K562 (cell line): ENCODE measurements at regions not wholly inside any gene's neighbourhood (a gene's known extent, or its start where the extent isn't known, plus 50 kb on each side); places are given as distances from the start of the nearest gene placed in this dataset.
A peak's percentile ranks its signal among the peaks of the same experiment; 100 is the strongest.

Experiments used
- ATAC-seq: fragments of 200-7000 bp; cut with Tn5 transposase; 3 replicates; pipeline ENCODE4 v1.9.1; 2020; ENCODE audit warnings: moderate library complexity
- BruUV-seq: library from RNA; stranded (reverse); fragments of 400-500 nt; replicated peaks from 2 replicates; lab custom pipeline; 2021; lab: Mats Ljungman, UMichigan
- CTCF ChIA-PET: fragments of 300-600 bp; formaldehyde crosslinking; extraction: SDS; loops from one replicate; lab custom pipeline; 2021; ENCODE audit warnings: low intra/inter-chr PET ratio; lab: Yijun Ruan, JAX
- POLR2A ChIA-PET: fragments of 300-600, 350-650 bp; sonication (Branson Sonifier 250); formaldehyde crosslinking; extraction: SDS; loops from one replicate; lab custom pipeline; 2021; ENCODE audit warnings: antibody characterized with exemption, inconsistent platforms; lab: Yijun Ruan, JAX
- DNase-seq, 4 experiments: peaks; one replicate each; pipeline versions ENCODE4 v3.0.0 to v3.0.0-alpha.2; 2011 to 2018; ENCODE audit warnings: low spot score in 3 of 4, mixed read lengths in 3 of 4; ENCODE audit errors: extremely low read depth in 1 of 4
- FAIRE-seq: peaks from 2 replicates; lab custom pipeline; 2011; peaks lifted over from hg19 to GRCh38; lab: Jason Lieb, UNC
- H2AFZ ChIP-seq: 2 replicates; pipeline ENCODE4 v1.6.0; 2011; ENCODE audit warnings: low read depth, low read length, control low read depth, inconsistent platforms
- H3K27ac ChIP-seq: fragments of 200-600 bp; 3 replicates; pipeline ENCODE4 v1.8.0; 2011; ENCODE audit warnings: low read depth, mild to moderate bottlenecking, control low read depth, inconsistent platforms, low read length, moderate library complexity, mixed read lengths; ENCODE audit errors: extremely low read depth
- H3K27me3 ChIP-seq, 2 experiments: fragments of 300-600 bp in 1 of 2; 2 replicates in 1 of 2; 3 replicates in 1 of 2; pipeline versions ENCODE4 v1.6.0 to v1.8.0; 2011; ENCODE audit warnings: inconsistent platforms in 2 of 2, low read length in 2 of 2, mild to moderate bottlenecking in 1 of 2, mixed read lengths in 1 of 2, moderate library complexity in 1 of 2; ENCODE audit not compliant: control insufficient read depth in 2 of 2, insufficient read depth in 2 of 2
- H3K36me3 ChIP-seq: fragments of 300-600 bp; 3 replicates; pipeline ENCODE4 v1.8.0; 2011; ENCODE audit warnings: mild to moderate bottlenecking, low read length, inconsistent platforms; ENCODE audit not compliant: control insufficient read depth, insufficient read depth
- H3K4me1 ChIP-seq, 2 experiments: fragments of 200-600 bp in 1 of 2; replicated peaks in 1 of 2; 2 replicates in 1 of 2; 3 replicates in 1 of 2; pipeline versions ENCODE4 v1.5.1 to v1.8.0; 2011; ENCODE audit warnings: inconsistent platforms in 2 of 2, low read length in 2 of 2, mild to moderate bottlenecking in 1 of 2, mixed read lengths in 1 of 2, moderate library complexity in 1 of 2; ENCODE audit not compliant: control insufficient read depth in 2 of 2, insufficient read depth in 2 of 2
- H3K4me2 ChIP-seq: 2 replicates; pipeline ENCODE4 v1.6.1; 2011; ENCODE audit warnings: low read length, control low read depth, inconsistent platforms, mixed read lengths; ENCODE audit not compliant: insufficient read depth
- H3K4me3 ChIP-seq: fragments of 200-600 bp; sonication (generic), shearing (Covaris generic); 2 replicates; pipeline ENCODE4 v1.5.1; 2016; ENCODE audit warnings: control low read depth, inconsistent platforms
- H3K79me2 ChIP-seq: fragments of 200-600 bp; 3 replicates; pipeline ENCODE4 v1.8.0; 2011; ENCODE audit warnings: low read length, inconsistent platforms; ENCODE audit not compliant: control insufficient read depth, insufficient read depth
- H3K9ac ChIP-seq, 2 experiments: 2 replicates each; pipeline versions ENCODE4 v1.6.0 to v1.6.1; 2011; ENCODE audit warnings: low read depth in 2 of 2, low read length in 2 of 2, control low read depth in 1 of 2, inconsistent platforms in 1 of 2, mild to moderate bottlenecking in 1 of 2, mixed read lengths in 1 of 2; ENCODE audit not compliant: insufficient read depth in 1 of 2
- H3K9me1 ChIP-seq: one replicate; pipeline ENCODE4 v1.6.0; 2011; ENCODE audit warnings: inconsistent platforms, mild to moderate bottlenecking, low read length, moderate library complexity; ENCODE audit not compliant: control insufficient read depth, insufficient read depth
- H3K9me3 ChIP-seq: replicated peaks from 2 replicates; pipeline ENCODE4 v1.5.1; 2011; ENCODE audit warnings: low read depth, low read length, inconsistent platforms; ENCODE audit not compliant: control insufficient read depth, insufficient read depth
- H4K20me1 ChIP-seq: replicated peaks from 2 replicates; pipeline ENCODE4 v1.6.1; 2011; ENCODE audit warnings: low read length, inconsistent platforms, mixed read lengths; ENCODE audit not compliant: control insufficient read depth, insufficient read depth
- BACH1 ChIP-seq: fragments of 200-800 bp; sonication (Bioruptor generic); IDR thresholded peaks from 2 replicates; pipeline ENCODE4 v1.6.1; 2016; ENCODE audit warnings: missing genetic modification characterization, missing compliant biosample characterization
- MTA2 ChIP-seq: fragments of 450-650 bp; IDR thresholded peaks from 2 replicates; pipeline ENCODE4 v1.6.1; 2016; ENCODE audit warnings: low read depth
- POLR3A ChIP-seq: IDR thresholded peaks from 2 replicates; pipeline ENCODE4 v1.6.1; 2011; ENCODE audit warnings: borderline replicate concordance, mild to moderate bottlenecking, moderate library complexity; ENCODE audit not compliant: insufficient read length, insufficient read depth; ENCODE audit errors: extremely low read depth
- POU5F1 ChIP-seq: fragments of 150-350 bp; IDR thresholded peaks from 2 replicates; pipeline ENCODE4 v1.6.1; 2014; ENCODE audit warnings: borderline replicate concordance, low read length, low read depth, mild to moderate bottlenecking; ENCODE audit not compliant: partially characterized antibody
- RCOR1 ChIP-seq, 2 experiments: IDR thresholded peaks; 2 replicates each; pipeline ENCODE4 v1.6.1; 2012; ENCODE audit warnings: low read depth in 2 of 2, low read length in 2 of 2, borderline replicate concordance in 1 of 2, improper control_type of control experiment in 1 of 2
- SIN3A ChIP-seq, 2 experiments: fragments of 150-350 bp in 1 of 2; IDR thresholded peaks; 2 replicates each; pipeline ENCODE4 v1.6.1; 2011 to 2016; ENCODE audit warnings: borderline replicate concordance in 2 of 2, low read depth in 2 of 2, low read length in 2 of 2, mild to moderate bottlenecking in 2 of 2, moderate library complexity in 2 of 2; ENCODE audit not compliant: control insufficient read depth in 1 of 2
- SRSF9 ChIP-seq: fragments of 200-400 bp; formaldehyde crosslinking; IDR thresholded peaks from 2 replicates; pipeline ENCODE4 v1.6.1; 2017; ENCODE audit warnings: low read depth, low read length, borderline replicate concordance
- TAF9B ChIP-seq: fragments of 450-650 bp; IDR thresholded peaks from 2 replicates; pipeline ENCODE4 v1.6.1; 2018; ENCODE audit warnings: mild to moderate bottlenecking; ENCODE audit not compliant: partially characterized antibody
- ZNF584 ChIP-seq: fragments of 200-800 bp; sonication (Bioruptor generic); IDR thresholded peaks from 2 replicates; pipeline ENCODE4 v1.6.1; 2016; ENCODE audit warnings: low read depth, mild to moderate bottlenecking, missing genetic modification characterization, missing compliant biosample characterization
- ZNF77 ChIP-seq: fragments of 250-450 bp; sonication (Bioruptor Pico); IDR thresholded peaks from 2 replicates; pipeline ENCODE4 v1.5.0; 2020
- ZNF79 ChIP-seq: fragments of 250-450 bp; sonication (Bioruptor Pico); IDR thresholded peaks from 2 replicates; pipeline ENCODE4 v1.4.0; 2020; ENCODE audit warnings: low read depth, mild to moderate bottlenecking, moderate library complexity
- WGBS: fragments of 100-300 bp; shearing (Covaris generic); methylation state at CpG from one replicate; pipeline ENCODE4 v1.1.6; 2016; ENCODE audit warnings: low coverage, mixed read lengths; ENCODE audit not compliant: insufficient coverage; ENCODE audit errors: missing lambda C conversion rate; 5-methylcytosine and 5-hydroxymethylcytosine counted together
- in situ Hi-C: fragments of 300-500 bp; cut with MboI; formaldehyde crosslinking; loops from 4 replicates; pipeline ENCODE4 v1.15.0; 2018; ENCODE audit warnings: inconsistent platforms, mixed read lengths
- intact Hi-C: fragments of 100-400 bp; cut with micrococcal nuclease; formaldehyde crosslinking; loops from 2 replicates; pipeline ENCODE4 v1.14.2; 2022

DNA sequence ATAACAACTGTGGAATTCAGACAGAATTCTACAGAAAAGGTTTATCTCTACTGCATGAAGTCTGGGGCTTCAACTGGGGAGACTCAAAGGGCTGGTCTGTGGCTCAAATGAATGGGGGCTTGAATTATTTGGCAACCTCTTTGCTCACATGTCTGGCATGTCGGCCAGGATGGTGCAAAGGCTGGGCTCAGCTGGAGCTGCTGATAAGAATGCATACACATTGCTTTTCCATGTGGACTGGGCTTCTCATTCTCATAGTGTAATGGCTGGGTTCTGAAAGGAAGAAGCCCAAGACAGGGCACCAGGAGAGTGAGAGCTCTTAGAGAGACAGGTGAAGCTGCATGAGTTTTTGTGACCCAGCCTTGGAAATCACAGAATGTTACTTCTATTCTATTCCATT is 194.3 kb upstream of the SGO1 start:
- Histone ChIP-seq H2AFZ (peak overlapping the region; percentile 67), H4K20me1 (no peaks in the 10 kb centered on the region), H3K27me3 (no peaks in the 10 kb centered on the region), H3K9ac (no peak overlapping the region), H3K27ac (no peak overlapping the region), H3K4me2 (no peak overlapping the region), H3K9me1 (no peaks in the 10 kb centered on the region), H3K36me3 (no peaks in the 10 kb centered on the region), H3K4me3 (no peak overlapping the region), H3K4me1 (no peaks in the 10 kb centered on the region), H3K9me3 (no peaks in the 10 kb centered on the region), H3K79me2 (no peaks in the 10 kb centered on the region)
- BruUV-seq, result no TSS peak
- intact Hi-C loops (no loop called here), in situ Hi-C loops (no loop called here)
- ChIA-PET POLR2A (no interaction called here), CTCF (no interaction called here)
- DNase-seq (peak in 1 of 4 experiments; percentile 31), FAIRE-seq (no peak), ATAC-seq (peak; percentile 67)
- 0% methylated on average over 1 of the region's 1 CpG for WGBS
- TF ChIP-seq TAF9B (no peak), BACH1 (tag) (no peak), POLR3A (no peak), SRSF9 (no peak), SIN3A (IDR thresholded peaks at IDR 0.05; ENCODE audit: borderline replicate concordance in 2 of 2, control insufficient read depth in 1 of 2, low read depth in 2 of 2, low read length in 2 of 2) (no peak), MTA2 (no peak), ZNF77 (CRISPR knock-in tag) (no peak), ZNF79 (CRISPR knock-in tag) (no peak), RCOR1 (IDR thresholded peaks at IDR 0.05; ENCODE audit: borderline replicate concordance in 1 of 2, low read depth in 2 of 2, low read length in 2 of 2) (no peak), ZNF584 (CRISPR knock-in tag) (no peak), POU5F1 (no peak)
